Stimulated activated CD4-positive, alpha-beta T cell treated with anti-CD3 and anti-CD28 coated beads, Interleukin-1b, Interleukin-23, amount 100 ng/mL, for 4 hours (primary cell): ENCODE measurements at regions not wholly inside any gene's neighbourhood (a gene's known extent, or its start where the extent isn't known, plus 50 kb on each side); places are given as distances from the start of the nearest gene placed in this dataset.
"Not testable (repeated sequence)": the region's sequence is repeated elsewhere in the genome, so short reads cannot be mapped to it uniquely, and the experiment has no call there.

Experiments
- DNase-seq, 2 donors: peaks; one replicate each; pipeline ENCODE4 v3.0.0-alpha.2; 2020; ENCODE audit warnings: low read depth in 2 of 2

DNA sequence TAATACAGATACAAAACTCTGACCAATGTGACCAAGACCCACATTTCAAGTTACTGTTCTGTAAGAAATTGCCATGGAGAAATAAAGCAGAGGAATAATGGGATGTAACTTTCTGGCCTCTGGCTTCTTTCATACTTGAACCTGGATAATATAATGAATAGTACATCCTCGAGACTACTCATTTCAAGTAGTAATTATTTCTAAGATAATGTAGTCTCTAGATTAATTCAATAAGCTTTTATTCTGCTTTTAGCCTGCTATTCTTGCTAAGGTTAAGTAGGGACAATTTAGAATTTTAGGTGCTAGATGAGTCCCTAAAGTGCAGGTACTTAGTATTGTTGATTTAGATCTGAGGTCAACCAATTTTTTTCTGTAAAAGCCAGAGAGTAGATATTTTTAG lies 178.7 kb upstream of the IL15 start:
- DNase-seq, result no peak

DNA sequence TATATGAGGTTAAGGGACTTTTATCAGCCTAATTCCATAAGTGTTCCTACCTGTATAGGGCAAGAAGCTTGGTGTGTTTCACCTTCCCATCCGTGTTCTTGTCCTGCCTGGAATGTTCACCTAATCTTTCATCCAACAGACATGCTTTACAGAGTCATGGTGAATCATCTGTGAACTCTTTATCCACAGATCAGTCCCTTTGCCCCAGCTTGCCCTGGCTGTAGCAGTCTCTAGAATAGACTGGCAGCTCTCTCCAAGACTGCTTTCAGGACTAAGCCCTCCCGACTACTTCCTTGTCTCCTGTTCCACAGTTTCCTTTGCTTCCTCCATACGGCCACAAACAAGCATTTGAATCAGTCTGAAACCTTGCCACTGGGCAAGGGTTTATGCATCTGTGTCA lies 177.9 kb upstream of the IL15 start:
- DNase-seq, result no peak

DNA sequence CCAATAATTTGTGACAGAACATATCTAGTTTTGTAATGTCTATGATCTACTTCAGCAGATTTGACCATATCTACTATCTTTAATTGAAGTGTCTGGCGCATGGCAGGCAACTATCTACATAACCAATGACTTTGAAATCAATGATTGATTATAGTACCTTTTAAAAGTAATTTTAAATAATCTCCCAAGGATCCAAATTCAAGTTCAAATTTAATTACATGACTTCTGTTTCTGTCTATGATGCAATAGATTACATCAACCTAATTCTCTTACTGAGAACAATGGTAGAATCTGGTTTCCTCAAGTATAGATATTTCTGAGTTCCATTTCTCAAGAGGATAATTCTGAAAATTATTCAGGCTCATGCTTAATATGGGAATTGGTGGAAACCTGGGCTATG lies 177.4 kb upstream of the IL15 start:
- DNase-seq, result no peak

DNA sequence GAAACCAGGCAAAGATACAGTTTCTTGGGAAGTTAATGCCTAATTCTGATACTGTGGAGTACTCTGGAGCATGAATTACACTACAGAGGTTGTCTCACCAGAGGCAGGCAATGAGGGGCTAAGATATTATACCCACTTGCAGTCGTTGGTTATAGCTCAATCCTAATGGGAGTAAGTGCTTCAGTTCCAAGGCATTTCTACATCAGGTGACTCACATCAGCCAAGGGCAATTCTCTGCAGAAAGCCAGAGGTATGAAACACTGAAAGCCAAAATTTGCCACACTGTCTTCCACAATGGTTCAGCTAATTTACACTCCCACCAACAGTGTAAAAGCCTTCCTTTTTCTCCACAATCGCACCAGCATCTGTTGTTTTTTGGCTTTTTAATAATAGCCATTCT lies 174.0 kb upstream of the IL15 start:
- no peak for DNase-seq

DNA sequence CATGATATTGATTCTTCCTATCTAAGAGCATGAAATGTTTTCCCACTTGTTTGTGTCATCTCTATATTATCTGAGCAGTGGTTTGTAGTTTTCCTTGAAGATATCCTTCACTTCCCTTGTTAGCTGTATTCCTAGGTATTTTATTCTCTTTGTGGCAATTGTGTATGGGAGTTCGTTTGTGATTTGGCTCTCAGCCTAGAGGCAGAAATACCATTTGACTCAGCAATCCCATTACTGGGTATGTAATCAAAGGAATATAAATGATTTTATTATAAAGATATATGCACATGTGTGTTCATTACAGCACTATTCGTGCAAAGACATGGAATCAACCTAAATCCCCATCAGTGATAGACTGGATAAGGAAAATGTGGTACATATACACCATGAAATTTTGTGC lies 172.7 kb upstream of the IL15 start:
- no peak for DNase-seq

DNA sequence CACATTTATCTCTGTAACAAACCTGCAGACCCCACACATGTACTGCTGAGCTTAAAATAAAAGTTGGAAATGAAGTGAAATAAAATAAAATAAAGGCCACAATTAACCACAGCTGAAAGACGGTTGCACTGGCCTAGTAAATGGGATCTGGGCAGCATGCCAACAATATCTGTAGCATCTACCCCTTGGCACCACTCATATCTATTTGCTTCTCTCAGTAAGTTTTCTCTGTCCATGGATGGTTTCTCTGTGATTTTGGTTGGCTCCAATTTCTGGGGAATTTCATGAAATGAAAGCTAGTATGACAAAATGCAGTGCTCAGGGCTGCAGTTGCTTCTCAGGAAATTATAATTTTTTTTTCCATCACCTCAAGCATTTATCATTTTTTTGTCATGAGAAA lies 172.0 kb upstream of the IL15 start:
- no peak for DNase-seq

DNA sequence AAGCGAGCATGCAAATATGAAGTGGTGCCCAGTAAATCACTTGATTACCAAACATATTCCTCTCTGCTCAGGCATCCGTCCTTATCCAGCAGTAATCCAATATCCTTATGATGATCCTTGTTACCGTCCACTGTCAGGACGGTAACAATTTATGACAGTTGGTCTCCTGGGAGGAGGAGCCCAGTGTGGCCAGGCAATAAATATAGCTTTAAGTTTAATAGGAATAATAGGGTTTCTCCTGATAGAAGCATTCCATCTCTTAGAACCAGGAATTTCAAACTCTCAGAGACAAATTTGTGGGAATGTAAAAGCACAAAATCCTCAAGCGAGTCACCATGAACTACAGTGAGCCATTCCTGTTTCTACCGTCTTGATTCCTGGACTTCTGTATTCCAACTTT lies 171.2 kb upstream of the IL15 start:
- DNase-seq, result no peak

DNA sequence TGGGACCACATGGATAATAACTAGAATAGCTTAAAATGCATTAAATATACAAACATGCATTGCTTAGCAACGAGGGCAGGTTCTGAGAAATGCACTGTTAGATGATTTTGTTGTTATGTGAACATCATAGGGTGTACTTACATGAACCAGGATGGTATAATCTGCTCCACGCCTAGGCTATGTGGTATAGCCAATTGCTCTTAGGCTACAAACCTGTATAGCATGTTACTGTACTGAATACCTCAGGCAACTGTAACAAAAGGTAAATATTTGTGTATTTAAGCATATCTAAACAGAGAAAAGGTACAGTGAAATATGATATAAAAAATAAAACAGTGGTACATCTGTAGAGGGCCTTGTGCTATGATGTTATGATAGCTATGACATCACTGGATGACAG lies 169.2 kb upstream of the IL15 start:
- DNase-seq, result no peak

DNA sequence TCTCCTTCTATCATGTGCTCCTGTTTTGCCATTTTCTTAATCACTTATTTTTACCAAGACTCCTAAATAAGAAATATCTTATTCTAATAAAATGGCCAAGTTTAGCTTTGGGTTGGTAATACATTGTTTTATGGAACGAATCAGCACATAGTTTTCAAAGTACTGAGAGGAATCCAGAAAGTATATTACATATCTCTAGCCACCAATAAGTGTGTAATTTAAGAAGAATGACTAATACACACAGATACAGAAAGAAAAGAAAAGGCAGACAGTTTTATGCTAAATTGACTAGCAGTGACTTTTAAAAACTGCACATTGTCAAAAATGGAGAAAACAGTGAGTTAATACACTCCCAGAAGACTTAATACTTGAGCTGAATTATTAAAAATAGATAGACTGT lies 167.0 kb upstream of the IL15 start:
- no peak for DNase-seq

DNA sequence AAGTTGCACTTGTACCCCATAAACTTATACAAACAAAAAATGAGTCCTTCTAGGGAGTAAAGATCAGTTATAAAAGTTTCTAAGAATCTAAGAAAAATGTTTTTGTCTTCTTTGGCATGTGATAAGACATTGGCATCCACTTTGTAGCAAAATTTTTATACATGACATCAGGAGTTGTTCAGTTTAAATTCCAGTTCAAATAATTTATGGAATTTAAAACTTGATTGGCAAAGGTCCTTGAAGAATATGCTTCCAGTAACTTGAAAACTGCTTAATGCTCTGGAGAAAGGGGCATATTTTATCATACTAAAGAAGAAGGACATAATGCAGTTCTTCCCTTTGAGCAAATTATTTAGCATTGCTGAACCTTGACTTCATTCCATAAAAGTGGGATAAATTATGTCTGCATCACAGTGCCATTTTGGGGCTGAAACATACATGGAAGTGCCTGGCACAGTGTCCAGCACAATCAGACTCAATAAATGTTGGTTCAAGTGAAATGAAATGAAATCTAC lies 163.3 kb upstream of the IL15 start:
- no peak for DNase-seq

DNA sequence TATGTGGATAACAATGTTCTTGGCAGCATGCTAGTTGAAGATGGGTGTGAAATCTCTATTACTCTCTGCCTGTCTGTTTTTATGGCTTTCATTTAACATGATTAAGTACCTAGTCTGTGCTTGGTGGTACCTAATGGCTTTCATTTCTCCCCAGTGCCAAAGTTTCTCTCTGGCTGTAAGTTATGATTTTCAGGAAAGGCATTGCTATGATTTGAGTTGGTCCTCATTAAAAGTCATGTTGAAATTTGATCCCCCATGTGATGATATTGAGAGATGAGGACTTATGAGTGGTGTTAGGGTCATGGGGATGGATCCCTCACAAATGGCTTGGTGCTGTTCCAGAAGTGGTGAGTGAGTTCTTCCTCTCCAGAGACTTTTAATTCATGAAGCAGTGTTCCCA lies 162.4 kb upstream of the IL15 start:
- DNase-seq, result no peak

DNA sequence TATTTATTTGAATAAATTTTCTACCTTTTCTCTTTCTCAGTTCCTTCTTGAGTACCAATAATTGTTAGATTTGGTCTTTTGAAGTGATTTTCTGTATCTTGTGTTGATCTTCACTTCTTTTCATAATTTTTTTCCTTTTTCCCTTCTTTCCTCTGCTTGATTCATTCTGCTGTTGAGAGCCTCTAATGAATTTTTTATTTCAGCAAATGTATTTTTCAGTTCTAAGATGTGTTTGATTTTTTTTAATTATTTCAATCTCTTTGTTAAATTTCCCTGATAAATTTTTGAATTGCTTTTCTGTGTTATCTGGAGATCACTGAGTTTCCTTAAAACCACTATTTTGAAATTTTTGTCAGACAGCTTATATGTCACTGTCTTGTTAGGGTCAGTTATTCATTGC lies 155.4 kb upstream of the IL15 start:
- DNase-seq, result no peak

DNA sequence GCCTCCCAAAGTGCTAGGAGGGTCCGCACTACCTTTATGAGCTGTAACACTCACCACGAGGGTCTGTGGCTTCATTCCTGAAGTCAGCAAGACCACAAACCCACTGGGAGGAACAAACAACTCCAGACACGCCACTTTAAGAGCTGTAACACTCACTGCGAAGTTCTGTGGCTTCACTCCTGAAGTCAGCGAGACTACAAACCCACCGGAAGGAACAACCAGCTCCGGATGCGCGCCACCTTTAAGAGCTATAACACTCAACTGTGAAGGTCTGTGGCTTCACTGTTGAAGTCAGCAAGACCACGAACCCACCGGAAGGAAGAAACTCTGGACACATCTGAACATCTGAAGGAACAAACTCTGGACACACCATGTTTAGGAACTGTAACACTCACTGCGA lies 152.1 kb upstream of the IL15 start:
- not testable (repeated sequence) for DNase-seq

DNA sequence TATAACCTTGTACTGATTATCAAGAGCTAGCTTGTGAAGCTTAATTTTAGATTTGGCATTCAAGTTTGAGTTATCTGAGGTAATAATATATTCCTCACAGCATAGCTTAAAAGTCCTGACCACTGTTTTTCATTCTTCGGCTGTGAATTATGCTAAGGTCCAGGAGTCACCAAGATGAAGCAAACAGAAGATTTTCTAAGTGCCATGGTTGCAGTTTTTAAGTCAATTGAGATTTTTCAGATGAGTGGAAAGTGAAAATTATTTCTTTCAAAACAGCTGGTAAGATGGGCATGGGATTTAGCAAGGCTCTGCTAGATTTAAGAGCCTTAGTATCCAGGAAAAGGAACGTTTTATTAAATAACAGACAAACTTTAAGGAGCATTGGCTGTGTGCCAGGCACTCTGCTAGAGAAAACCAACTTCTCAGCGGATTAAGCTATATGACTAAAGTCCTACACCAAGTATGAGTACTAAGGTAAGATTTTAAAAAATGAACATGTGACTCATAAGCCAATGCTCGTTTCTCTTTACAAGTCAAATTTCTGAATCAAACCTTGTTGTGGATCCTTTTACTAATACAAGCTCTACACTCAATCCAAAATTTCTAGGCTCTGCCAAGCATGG lies 149.9 kb upstream of the IL15 start:
- DNase-seq, result no peak

DNA sequence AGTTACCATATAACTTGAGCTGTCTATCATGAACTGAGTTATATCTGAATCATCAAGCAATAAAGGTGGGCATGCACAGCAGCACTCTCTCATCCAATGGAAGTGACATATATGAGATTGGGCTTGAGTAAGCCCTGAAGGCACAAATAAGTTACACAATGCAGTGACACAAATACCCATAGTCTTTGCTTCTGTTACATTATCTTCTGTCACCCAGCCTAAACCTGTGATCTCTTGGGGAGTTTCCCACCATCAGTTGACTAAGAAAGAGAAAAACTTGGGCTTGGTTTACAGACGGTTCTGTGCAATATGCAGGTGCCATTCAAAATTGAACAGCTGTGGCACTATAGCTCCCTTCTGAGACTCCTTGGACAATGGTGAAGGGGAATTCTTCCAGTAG lies 138.8 kb upstream of the IL15 start:
- DNase-seq, result no peak

DNA sequence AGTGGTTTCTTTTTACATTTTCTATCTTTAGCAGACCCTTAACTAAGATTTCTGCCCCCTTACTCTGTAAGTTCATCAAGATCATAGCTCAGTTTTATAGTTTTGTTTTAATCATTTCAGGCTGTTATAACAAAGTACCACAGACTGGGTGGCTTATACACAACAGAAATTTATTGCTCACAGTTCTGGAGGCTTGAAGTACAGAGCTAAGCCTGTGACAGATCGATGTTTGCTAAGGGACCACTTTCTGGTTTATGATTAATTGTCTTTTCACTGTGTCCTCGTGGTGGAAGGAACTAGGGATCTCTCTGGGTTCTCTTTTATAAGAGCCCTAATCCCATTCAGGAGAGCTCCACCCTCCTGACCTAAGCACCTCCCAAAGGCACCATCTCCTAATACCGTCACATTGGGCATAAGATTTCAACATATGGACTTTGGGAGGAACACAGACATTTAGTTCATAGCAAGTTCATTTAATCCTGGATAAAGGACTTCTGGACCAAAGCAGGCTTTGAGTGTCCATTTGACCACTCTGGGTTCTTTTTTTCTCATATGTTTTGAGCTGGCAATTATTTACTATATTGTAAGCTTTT lies 137.0 kb upstream of the IL15 start:
- no peak for DNase-seq

DNA sequence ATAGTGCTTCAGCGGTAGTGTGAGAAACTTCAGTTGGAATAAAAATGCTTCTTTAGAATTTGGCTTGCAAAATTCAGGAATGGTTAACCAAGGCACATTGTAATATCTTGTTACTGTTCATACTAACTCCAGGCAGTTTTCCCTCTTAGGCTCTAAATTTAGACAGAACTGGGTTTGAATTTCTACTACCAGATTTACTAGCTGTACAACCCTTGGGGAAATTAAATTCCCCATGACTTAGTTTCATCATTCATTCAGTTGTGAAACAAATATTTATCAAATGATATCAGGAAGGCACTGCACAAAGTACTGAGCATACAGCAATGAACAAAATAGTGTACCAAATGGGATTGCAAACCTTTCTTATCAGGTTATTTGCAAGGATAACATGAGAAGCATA lies 135.0 kb upstream of the IL15 start:
- no peak for DNase-seq

DNA sequence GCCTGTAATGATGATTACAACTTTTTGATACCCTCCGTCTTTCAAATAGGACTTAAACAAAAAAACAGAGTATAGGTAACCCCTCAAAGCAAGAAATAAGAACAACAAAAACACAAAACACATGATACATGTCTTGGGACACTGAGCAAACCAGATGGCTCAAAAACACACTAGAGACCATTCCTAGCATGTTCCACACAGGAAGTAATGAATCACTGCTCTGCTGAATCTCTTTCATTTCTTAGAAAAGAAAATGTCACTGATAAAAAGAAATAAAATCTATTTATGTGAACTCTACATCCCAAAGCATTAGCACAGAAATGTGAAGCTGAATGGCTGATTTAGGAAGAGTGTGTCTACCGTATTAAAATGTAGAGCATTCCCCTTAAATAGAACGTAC lies 134.5 kb upstream of the IL15 start:
- no peak for DNase-seq

DNA sequence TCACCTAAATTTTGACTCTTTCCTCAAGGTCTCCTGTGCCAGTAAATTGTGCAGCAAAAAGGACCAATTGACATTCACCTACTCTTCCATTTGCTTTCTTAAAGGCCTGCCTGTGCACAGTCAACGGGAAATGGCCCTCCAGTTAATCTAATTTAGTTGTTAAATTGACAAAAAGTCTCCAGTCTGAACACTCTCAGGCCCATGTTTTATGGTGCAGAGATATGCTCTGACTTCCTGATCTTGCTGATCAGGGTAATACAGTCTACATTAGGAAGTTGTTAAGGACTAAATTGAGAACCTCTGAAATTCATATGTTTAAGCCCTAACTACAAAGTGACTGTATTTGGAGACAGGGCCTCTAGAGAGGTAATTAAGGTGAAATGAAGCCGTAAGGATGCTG lies 133.6 kb upstream of the IL15 start:
- no peak for DNase-seq

DNA sequence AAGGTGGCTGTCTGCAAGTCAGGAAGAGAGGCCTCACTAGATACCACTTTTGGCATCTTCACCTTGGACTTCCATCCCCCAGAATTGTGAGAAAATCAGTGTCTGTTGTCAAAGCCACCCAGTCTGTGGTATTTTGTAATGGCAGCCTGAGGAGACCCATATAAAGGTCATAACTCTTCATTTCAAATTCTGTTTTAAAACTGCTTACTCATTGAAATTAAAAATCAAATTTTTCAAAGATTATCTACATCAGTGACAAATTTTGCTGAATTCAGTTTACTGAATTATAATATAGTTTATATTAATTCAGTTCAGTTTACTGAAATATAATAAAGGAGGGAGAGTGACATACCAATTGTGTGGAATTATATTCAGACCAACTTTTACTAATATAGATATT lies 133.1 kb upstream of the IL15 start:
- DNase-seq, result no peak

DNA sequence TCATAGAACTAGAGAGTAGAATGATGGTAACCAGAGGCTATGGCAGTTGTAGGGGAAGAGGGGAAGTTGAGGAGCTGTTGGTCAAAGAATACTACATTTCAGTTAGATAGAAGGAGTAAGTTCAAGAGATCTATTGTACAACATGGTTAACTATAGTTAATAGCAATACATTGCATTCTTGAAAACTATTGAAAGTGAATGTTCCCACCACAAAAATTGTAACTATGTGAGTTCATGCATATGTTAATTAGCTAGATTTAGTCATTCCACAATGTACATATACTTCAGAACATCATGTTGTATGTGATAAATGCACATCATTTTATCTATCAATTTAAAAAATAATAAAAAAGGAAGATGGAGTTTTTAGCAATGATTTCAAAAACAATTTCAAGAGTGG lies 125.3 kb upstream of the IL15 start:
- DNase-seq, result no peak

DNA sequence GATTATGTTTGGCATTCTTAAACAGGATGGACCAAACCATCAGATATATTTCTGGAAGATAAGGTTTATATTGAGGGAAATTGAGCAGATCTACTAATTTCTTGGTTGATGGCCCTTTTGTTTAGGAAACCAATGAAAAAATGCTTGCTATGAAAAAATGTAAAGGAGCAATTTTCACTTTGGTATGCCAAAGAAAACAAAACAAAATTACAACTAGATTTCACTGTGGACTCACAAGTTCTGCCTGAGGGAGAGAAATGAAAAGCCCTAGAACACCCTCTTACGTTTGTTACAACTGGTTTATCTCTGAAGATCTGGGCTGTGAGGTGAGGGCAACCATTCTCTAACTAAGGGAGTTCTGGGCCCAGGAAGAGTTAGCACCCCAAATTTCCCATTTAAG lies 122.5 kb upstream of the IL15 start:
- no peak for DNase-seq

DNA sequence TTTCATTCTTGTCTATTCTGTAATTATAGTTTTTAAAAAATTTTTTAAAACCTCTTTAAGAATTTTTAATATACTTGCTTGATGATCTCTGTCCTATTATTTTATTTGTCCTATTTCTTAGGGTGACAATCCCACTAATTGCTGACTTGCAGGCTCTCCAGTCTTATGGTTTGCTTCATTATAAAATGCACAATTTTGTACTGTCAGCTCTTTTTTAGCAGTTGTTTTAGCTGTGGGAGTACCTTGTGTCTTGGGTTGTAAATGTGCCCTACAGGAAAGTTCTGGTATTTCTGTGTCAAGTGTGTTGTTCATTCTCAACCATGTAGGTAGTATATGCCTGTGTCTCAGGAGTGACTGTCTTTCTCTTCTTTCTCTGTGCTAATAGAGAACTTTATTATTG lies 118.2 kb upstream of the IL15 start:
- no peak for DNase-seq

DNA sequence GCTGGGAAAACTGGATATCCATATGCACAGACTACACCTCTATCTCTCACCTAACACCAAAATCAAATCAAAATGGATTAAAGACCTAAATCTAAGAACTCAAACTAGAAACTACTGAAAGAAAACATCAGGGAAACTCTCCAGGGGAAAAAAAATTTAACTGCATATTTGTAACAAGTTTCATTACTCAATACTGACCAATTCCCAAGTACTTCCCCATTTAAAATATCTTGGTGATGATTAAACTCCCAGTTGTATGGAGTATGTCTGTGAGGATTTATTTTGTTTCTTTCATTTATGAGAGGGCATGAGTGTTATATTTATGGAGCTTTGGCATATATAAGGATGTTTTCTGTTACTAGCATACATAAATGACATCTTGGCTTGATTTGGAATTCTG lies 112.3 kb upstream of the IL15 start:
- DNase-seq, result no peak
